ENCODE measurements at regions not wholly inside any gene's neighbourhood (a gene's known extent, or its start where the extent isn't known, plus 50 kb on each side); places are given as distances from the start of the nearest gene placed in this dataset.

- 87% methylated on average over 3 of the region's 3 CpGs; no CpG with 5 or more reads in 1 of the 2 experiments for WGBS, 2 experiments (ENCODE audit: extremely low coverage in 1 of 2, insufficient coverage in 1 of 2, insufficient read length in 1 of 2, insufficient replicate concordance in 2 of 2, low coverage in 1 of 2, low lambda C conversion rate in 2 of 2, missing lambda C conversion rate in 1 of 2)
- H3K23ac ChIP-seq (ENCODE audit: insufficient read length), result no peak overlapping the region
- ChIA-PET CTCF (ENCODE audit: partially characterized antibody) (interaction anchor here (2.1 kb wide), 1 partner anchor 18 kb away, joined by 5 read pairs; no protein-coding TSS in a partner anchor), POLR2A (ENCODE audit: partially characterized antibody) (no interaction called here)
- no peak overlapping the region for H4K8ac ChIP-seq (ENCODE audit: extremely low read depth, insufficient read depth, low read length)
- no peaks in the 10 kb centered on the region for H3K79me2 ChIP-seq (ENCODE audit: control insufficient read depth in 1 of 2, insufficient read depth in 2 of 2, low read length in 2 of 2)
- no peak overlapping the region for H3K14ac ChIP-seq (ENCODE audit: insufficient read length)
- H2BK12ac ChIP-seq (ENCODE audit: low read depth, low read length), result no peak overlapping the region
- DNase-seq (ENCODE audit: low read depth in 1 of 2, low spot score in 2 of 2) (no peak), FAIRE-seq (no peak)
- H2BK20ac ChIP-seq (ENCODE audit: low read length), result no peak overlapping the region
- H3K18ac ChIP-seq (ENCODE audit: extremely low read depth, low read length), result no peak overlapping the region
- H3K9me3 ChIP-seq (ENCODE audit: insufficient read depth in 2 of 2, low read depth in 1 of 2, low read length in 1 of 2), result no peaks in the 10 kb centered on the region
- no peak overlapping the region for H3K4me2 ChIP-seq (ENCODE audit: insufficient read depth in 1 of 2, low read depth in 2 of 2, low read length in 2 of 2)
- peaks cover 12% of the 10 kb centered on the region; the same call in 1 of the 2 replicates for H3K23me2 ChIP-seq (ENCODE audit: low read depth, low read length)
- H4K5ac ChIP-seq (ENCODE audit: insufficient read length, low read depth, low read length), result no peak overlapping the region
- no peaks in the 10 kb centered on the region; a peak in 1 of 7 replicates for H3K27me3 ChIP-seq (replicated peaks in 1 of 4; ENCODE audit: control insufficient read depth in 3 of 4, extremely low read depth in 1 of 4, insufficient read depth in 3 of 4, low read length in 3 of 4)
- no peak overlapping the region for H2BK15ac ChIP-seq (ENCODE audit: low read length)
- H3K36me3 ChIP-seq (ENCODE audit: control insufficient read depth in 2 of 4, insufficient read depth in 4 of 4, low read length in 3 of 4), result no peaks in the 10 kb centered on the region
- H3K4me1 ChIP-seq (replicated peaks in 1 of 4; ENCODE audit: control insufficient read depth in 3 of 4, insufficient read depth in 4 of 4, low read length in 3 of 4), result no peaks in the 10 kb centered on the region
- no peak overlapping the region for H2AFZ ChIP-seq (ENCODE audit: low read length)
- H3K79me1 ChIP-seq (ENCODE audit: low read depth, low read length), result no peaks in the 10 kb centered on the region; the same call in 1 of the 2 replicates
- no peak overlapping the region for H2AK5ac ChIP-seq (ENCODE audit: low read depth, low read length)
- peaks cover 0 to 11% of the 10 kb centered on the region in 2 experiments for H4K20me1 ChIP-seq (replicated peaks in 1 of 2; ENCODE audit: control insufficient read depth in 1 of 2, insufficient read depth in 2 of 2, low read length in 2 of 2)
- no peak overlapping the region for H4K91ac ChIP-seq (replicated peaks; ENCODE audit: insufficient read length, low read length)
- no peak overlapping the region for H3K27ac ChIP-seq (ENCODE audit: low read depth, low read length)
- no peak overlapping the region for H3K56ac ChIP-seq (replicated peaks; ENCODE audit: insufficient read length, low read depth, low read length)
- no peak overlapping the region for H3K4ac ChIP-seq (replicated peaks; ENCODE audit: insufficient read length, low read depth, low read length)
- H2BK5ac ChIP-seq (ENCODE audit: low read depth, low read length), result no peak overlapping the region
- H3K4me3 ChIP-seq (ENCODE audit: extremely low read depth in 1 of 4, insufficient read depth in 2 of 4, low read depth in 3 of 4, low read length in 4 of 4), result no peak overlapping the region
- H2BK120ac ChIP-seq (replicated peaks; ENCODE audit: low read depth, low read length), result no peak overlapping the region
- no peak overlapping the region for H3K9ac ChIP-seq (replicated peaks in 1 of 4; ENCODE audit: extremely low read depth in 1 of 4, low read depth in 3 of 4, low read length in 3 of 4)
- TF ChIP-seq CEBPB (IDR thresholded peaks at IDR 0.05; ENCODE audit: low read depth, low read length) (no peak), CREB1 (IDR thresholded peaks at IDR 0.05) (no peak), EZH2 (IDR thresholded peaks at IDR 0.05; ENCODE audit: low read depth, low read length, severe bottlenecking) (no peak), NANOG (IDR thresholded peaks at IDR 0.05; ENCODE audit: insufficient read depth, low read depth, low read length, poor library complexity, severe bottlenecking) (no peak), POU5F1 (IDR thresholded peaks at IDR 0.05; ENCODE audit: low read depth, low read length) (no peak), SP2 (IDR thresholded peaks at IDR 0.05; ENCODE audit: low read length) (no peak), TBP (IDR thresholded peaks at IDR 0.05; ENCODE audit: low read depth, low read length) (no peak), SIX5 (IDR thresholded peaks at IDR 0.05; ENCODE audit: low read depth, low read length) (no peak), CTCF (IDR thresholded peaks at IDR 0.05; ENCODE audit: control extremely low read depth in 1 of 3, insufficient read depth in 1 of 3, low read depth in 1 of 3, low read length in 3 of 3) (no peak), CBX5 (IDR thresholded peaks at IDR 0.05; ENCODE audit: low read depth, low read length) (no peak)
- TF ChIP-seq, protein P1, sequence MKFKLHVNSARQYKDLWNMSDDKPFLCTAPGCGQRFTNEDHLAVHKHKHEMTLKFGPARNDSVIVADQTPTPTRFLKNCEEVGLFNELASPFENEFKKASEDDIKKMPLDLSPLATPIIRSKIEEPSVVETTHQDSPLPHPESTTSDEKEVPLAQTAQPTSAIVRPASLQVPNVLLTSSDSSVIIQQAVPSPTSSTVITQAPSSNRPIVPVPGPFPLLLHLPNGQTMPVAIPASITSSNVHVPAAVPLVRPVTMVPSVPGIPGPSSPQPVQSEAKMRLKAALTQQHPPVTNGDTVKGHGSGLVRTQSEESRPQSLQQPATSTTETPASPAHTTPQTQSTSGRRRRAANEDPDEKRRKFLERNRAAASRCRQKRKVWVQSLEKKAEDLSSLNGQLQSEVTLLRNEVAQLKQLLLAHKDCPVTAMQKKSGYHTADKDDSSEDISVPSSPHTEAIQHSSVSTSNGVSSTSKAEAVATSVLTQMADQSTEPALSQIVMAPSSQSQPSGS (IDR thresholded peaks at IDR 0.05; ENCODE audit: low read length), result no peak
These were observed 300.4 kb downstream of the ABCC12 start for GRCh38 chr16:47855431-47855830.
